ENCODE measurements at regions not wholly inside any gene's neighbourhood (a gene's known extent, or its start where the extent isn't known, plus 50 kb on each side); places are given as distances from the start of the nearest gene placed in this dataset.

- peak; percentile 2 for TF ChIP-seq CTCF (IDR thresholded peaks at IDR 0.05; ENCODE audit: insufficient read depth, low read depth, low read length, missing control alignments)
- H3K4me3 ChIP-seq (ENCODE audit: low read length), result no peak overlapping the region
- DNase-seq (ENCODE audit: low read depth), result no peak
Measured at GRCh38 chr6:43953794-43954310, 173.4 kb downstream of the MRPL14 start.

DNA sequence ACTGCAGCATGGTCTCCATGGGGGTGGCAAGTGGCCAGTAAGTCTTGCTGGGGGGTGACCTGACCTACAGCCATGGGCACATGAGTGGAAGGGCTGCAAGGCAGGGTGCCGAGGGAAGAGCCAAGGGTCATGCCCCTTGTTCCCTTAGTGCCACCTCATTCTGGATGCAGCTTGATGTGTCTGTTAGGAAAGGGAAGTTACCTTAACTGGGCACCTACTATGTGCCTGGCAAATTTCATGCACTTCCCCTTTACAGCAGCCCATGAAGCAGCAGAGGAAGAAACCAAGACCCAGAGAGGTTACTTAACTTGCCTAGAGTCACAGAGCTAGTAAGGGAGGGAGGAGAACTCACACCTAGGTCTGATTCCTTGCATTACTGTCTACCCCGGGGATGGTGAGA lies 174.0 kb downstream of the MRPL14 start:
- H3K4me3 ChIP-seq (ENCODE audit: low read length), result no peak overlapping the region
- no peak for DNase-seq (ENCODE audit: low read depth)
- TF ChIP-seq CTCF (IDR thresholded peaks at IDR 0.05; ENCODE audit: insufficient read depth, low read depth, low read length, missing control alignments), result no peak

GRCh38 chr6:43952746-43953145 lies 174.5 kb downstream of the MRPL14 start:
- TF ChIP-seq CTCF (IDR thresholded peaks at IDR 0.05; ENCODE audit: insufficient read depth, low read depth, low read length, missing control alignments), result peak; percentile 5
- no peak for DNase-seq (ENCODE audit: low read depth)
- H3K4me3 ChIP-seq (ENCODE audit: low read length), result no peak overlapping the region

DNA sequence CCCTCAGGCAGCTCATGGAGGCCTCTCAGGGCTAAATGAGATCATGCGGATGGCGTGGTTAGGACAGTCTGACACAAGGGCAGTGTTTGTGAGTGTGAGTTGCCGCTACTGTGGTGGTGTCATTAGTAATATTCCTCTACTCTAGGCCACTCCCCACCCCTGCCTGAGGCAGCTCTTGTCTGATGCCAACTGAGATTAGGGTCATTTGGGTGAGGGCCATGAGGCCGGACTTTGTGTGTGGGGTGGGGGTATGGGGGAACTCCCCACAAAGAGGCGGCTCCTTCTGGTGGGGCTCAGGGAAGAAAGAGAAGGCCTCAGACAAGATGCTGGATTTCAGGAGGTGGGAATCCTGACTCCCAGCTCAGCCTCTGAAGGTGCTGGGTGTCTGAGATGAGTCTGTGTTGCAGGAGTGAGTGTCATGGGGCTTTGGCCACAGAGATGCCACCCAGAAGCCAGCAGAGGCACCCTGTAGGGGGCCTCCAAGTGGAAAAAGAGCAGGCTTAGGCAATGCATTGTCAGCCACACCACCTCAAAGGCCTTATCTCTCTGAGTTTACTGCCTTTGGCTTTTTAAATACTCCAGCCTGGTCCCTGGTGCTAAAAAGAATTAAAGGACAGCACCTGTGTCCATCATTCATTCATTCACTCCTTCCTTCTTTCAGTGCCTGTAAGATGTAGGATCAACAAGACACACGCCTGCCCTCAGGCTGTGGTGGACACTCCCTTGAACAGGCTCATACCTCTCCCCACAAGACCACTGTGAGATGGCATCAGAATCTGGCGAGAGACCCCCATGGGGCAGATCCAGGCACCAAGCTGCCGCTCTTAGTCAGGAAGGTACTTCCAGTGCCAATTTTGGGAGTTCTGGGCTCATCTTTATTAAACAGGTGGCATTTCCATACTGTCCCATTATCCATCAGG lies 175.2 kb downstream of the MRPL14 start:
- no peak for TF ChIP-seq CTCF (IDR thresholded peaks at IDR 0.05; ENCODE audit: insufficient read depth, low read depth, low read length, missing control alignments)
- no peak overlapping the region for H3K4me3 ChIP-seq (ENCODE audit: low read length)
- no peak for DNase-seq (ENCODE audit: low read depth)

GRCh38 chr6:43951063-43951755 lies 176.0 kb downstream of the MRPL14 start:
- H3K4me3 ChIP-seq (ENCODE audit: low read length), result no peak overlapping the region
- TF ChIP-seq CTCF (IDR thresholded peaks at IDR 0.05; ENCODE audit: insufficient read depth, low read depth, low read length, missing control alignments), result peak; percentile 7
- no peak for DNase-seq (ENCODE audit: low read depth)

GRCh38 chr6:43950731-43951062 lies 176.6 kb downstream of the MRPL14 start:
- no peak overlapping the region for H3K4me3 ChIP-seq (ENCODE audit: low read length)
- DNase-seq (ENCODE audit: low read depth), result no peak
- TF ChIP-seq CTCF (IDR thresholded peaks at IDR 0.05; ENCODE audit: insufficient read depth, low read depth, low read length, missing control alignments), result no peak

All from epithelial cell of esophagus (primary cell).